ENCODE measurements at regions not wholly inside any gene's neighbourhood (a gene's known extent, or its start where the extent isn't known, plus 50 kb on each side); places are given as distances from the start of the nearest gene placed in this dataset.
"Not testable (repeated sequence)": the region's sequence is repeated elsewhere in the genome, so short reads cannot be mapped to it uniquely, and the experiment has no call there.

DNA sequence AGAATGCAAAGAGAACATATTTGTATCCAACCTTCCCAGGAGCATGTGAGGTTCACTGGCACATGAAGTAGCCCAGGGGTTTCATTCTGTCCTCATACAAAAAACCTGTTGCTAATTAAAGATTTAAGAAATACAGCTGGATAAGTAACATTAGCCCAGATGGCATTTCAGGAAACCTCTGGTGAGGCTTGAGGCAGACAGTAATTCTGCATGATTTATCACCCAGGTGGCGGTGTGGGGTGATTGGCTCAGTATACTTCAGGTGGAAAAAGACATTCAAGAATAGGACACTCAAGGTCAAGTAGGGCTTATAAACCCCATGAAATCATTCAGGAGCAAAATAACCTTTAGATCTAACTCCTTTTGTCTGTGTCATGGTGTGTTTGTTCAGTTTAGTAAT is 237.4 kb downstream of the RNF144A start:
- DNase-seq, result no peak

DNA sequence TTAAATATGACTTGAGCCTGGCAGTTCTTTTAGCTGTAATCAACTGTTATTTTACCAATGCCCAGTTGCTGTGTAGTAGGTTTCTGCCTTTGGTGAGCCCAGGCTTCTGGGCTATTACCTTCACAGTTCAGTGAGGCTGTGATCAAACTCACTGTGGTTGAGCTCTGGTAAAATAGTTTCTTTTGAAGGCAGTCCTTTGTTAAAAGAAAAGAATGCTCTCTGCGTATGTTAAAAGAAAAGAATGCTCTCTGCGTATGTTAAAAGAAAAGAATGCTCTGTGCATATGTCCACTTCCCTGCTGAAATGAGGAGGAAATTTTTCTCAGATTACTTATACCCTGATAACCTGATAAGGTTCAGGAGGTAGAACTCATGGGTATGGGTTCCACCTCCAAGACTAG is 244.3 kb downstream of the RNF144A start:
- no peak for DNase-seq

DNA sequence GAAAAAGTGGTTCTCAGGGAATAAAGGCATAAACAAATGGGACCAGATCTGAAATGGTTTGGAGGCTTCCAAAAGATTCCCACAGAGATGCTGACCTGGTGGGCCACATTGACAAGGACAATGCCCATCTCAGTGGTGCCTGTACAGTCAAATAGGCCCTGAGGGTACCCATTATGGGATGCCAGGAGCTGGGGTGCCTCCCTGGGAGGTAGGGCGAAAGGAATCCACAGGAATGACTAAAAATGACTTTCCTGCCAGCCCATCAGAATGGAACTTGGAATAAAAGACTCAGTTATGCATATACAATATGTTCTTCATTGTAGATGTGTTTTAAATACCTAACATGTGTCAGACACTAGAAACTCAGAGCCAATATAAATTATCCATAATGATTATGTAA is 248.5 kb downstream of the RNF144A start:
- DNase-seq, result no peak

DNA sequence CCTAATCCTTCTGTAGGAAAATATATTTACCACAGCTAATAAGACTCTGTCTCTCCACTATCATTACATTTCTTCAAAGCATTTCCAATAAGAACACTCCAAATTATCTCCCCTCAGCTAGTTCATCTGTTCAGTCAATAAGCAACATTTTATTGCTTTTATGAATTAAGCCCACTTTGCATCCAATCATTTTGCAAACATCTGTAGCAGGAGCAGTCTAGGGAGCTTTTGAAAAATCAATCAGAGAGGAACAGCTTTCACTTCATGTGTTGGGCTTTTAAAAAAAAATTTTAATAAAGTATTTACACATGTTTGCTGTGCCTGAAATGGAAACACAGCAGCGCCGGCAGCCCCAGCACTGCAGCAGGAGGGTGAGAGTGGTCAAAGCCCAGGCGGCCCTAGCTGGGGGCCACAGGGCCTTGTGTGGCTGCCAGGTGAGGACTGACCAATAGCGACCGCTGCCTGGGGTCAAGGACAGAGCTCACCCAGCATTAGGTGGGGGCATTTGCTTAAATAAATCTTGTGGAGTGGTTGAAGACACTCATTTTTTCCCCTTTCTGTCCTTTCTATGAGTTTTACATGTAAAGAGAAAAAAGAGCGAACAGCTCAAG is 250.7 kb downstream of the RNF144A start:
- DNase-seq, result no peak

DNA sequence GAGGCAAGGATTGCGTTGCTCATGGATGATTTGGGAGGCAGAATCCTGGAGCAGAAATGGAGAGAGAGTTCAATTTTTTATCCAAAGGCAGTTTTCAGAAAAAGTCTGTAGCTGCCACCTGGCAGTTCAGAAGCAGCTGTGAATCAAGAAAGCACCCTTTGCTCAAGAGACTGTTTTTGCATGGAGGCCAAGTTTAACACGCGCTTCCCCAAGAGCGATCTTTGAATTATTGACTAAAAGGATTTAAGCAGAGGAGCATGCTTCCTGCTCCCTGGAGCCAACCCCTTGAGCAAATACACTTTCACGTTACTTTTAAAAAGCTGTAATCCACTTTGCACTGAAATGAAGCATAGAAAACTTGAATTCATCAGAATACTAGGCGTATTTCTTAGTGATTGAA is 252.4 kb downstream of the RNF144A start:
- no peak for DNase-seq

DNA sequence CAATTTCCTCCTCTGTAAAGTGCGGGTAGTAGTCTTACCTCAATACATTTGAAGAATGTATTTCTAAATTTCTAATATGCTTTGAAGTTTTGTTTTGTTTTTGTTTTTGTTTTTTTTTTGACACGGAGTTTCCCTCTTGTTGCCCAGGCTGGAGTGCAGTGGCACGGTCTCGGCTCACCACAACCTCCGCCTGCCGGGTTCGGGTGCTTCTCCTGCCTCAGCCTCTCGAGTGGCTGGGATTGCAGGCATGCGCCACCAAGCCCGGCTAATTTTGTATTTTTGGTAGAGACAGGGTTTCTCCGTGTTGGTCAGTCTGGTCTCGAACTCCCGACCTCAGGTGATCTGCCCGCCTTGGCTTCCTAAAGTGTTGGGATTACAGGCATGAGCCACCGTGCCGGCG is 261.8 kb downstream of the RNF144A start:
- not testable (repeated sequence) for DNase-seq

DNA sequence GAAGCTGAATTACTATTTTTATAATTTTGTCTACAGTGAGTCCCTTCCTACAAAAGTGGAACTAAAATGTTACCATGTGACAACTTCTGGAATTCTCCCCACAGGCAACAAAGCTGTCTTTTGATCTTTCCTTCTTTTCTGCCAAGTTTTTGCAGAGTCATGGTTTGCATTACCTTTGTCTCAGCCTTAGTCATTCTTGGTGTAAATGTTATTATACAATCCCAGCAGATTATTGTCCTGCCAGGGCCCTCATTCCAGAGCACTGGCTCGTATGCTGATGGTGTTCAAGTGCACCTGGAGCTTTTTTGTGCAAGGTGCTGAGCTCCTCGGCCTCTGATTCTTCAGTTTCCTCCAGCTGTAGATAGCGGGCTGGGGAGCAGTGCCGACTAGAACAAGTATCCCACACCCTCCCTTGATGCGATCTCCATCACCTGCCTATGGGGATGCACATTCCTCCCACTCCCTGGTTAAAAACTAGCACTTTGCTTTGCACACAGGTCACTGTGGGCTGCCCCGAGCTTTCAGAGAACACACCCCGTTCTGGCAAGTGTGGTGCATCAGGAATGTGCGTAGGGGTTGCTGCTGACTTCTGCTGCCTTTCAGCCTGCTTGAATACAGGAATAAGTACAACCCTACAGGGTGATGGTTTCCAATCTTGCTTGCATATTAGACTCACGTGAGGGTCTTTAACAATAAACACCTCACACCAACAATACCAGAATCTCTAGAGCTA is 263.6 kb downstream of the RNF144A start:
- DNase-seq, result no peak

DNA sequence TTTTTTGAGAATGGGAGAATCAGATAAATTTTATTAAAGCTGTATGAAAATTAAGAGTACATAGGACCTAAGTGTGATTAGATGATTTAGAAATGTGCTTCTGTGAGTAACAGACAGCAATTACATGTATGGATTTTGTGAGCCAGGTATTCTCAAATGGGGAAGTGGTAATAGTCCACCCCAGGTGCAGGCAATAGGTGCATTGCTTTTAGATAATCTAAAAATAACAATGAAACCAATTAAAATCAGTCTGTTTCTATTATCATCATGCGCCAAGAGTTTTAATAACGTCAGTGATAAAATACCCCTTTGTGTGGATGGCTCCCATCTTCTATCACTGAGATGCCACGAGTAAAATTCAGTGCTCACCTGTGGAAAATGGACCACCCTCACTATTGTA is 265.3 kb downstream of the RNF144A start:
- no peak for DNase-seq

DNA sequence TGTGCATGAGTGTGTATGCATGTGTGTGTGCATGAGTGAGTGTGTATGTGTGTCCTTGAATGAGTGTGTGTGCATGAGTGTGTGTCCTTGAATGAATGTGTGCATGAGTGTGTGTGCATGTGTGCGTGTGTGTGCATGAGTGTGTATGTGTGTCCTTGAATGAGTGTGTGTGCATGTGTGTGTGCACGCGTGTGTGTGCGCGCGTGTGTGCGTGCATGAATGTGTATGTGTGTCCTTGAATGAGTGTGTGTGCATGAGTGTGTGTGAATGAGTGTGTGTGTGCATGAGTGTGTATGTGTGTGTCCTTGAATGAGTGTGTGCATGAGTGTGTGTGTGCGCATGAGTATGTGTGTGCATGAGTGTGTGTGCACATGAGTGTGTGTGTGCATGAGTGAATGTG is 271.9 kb downstream of the RNF144A start:
- no peak for DNase-seq

DNA sequence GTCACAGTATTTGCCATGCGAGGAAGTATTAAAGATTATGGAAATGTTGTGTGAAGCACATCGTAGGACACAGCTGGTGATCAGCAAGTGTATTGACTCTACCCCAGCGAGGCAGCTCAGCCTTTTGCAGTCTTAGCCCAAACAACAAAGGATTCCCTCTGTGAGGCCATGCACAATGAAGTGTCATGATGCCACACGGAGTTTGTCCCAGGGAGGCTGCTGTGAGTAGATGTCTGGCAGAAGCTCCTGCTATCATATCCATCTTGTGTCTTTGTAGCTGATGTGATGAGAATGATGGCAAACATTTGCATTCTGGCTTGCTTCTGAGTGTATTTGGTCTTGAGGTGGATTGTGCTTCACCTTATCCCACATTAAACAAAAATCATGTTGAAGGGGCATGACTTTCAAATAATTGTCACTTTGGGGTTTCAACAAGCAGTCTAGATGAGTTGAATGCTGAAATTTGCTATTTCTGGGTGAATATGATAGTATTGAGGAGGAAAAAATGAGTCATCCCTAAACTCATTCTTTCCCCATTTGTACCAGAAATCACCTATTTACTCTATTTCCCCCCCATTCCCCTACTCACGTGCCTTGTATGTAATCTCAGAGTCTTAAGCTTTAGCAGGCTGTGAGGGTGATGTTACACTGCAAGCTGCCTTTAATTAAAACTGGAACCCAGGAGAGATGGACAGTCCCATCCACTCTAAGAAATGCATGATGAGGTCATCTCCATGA is 273.5 kb downstream of the RNF144A start:
- no peak for DNase-seq

DNA sequence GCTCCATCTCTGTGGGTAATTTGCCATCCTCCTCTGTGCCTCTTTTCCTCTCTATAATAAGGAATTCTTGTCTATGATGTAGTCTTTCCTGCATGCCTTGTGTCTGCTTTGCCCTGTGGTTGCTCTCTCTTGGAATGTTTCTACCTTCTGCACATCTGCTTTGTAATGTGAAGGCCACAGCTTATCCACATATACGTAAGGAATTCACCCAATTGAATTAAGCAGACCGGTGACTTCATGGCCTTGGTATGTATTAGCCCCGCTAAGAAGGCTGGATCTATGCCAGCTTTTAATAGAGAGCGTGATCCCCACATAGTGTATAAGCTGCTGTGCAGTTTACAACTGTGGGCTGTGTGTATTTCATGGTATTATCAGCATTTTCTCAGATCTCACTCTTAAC is 274.7 kb downstream of the RNF144A start:
- DNase-seq, result no peak

DNA sequence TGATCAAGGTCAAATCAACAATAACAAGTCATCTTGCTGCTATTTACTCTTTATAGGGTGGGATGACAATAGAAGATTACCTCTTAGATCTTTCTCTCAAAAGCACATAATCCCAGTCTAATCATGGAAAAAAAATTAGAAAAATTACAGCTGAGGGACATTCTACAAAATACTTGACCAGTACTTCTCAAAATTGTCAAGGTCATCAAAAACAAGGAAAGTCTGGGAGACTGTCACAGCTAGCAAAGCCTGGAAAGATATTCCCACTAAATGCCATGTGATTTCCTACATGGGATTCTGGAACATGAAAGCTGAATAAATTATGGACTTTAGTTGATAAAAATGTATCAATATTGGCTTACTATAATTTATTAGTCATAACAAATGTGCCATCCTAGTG is 276.2 kb downstream of the RNF144A start:
- no peak for DNase-seq

DNA sequence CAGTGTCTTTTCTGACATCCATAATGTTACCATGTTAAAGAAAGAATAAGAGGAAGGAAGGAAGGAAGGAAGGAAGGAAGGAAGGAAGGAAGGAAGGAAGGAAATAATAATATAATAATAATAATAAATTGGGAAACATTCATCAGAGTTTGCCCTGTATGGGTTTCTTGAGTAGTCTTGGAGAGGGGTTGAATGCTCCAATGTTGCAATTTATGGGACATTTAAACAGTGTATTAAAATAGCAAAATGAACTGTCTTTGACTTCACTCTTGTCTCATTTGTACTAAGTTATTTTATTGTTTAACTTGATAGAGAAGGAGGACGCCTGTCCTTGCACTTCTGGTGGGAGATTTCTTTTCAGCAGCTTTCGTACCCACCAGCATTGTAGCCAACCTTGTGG is 277.7 kb downstream of the RNF144A start:
- DNase-seq, result no peak

DNA sequence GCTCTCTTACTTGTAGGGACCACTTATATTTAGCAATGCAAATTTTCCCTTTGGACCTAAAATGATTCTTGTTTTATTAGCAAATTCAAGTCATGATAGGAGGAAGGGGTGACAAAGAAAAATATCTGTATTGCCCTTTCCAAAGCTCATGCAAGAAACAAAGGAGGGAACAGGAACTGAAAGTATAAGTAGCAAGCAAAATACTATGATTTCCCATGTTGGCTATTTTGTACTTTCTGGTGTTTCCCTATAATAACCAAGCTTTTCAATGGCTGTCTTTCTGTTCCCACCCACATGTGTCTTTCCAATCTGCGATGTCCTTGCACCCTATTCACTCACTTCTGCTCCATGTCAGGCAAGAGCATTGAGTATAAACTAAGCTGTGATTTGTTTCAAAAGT is 279.7 kb downstream of the RNF144A start:
- no peak for DNase-seq

DNA sequence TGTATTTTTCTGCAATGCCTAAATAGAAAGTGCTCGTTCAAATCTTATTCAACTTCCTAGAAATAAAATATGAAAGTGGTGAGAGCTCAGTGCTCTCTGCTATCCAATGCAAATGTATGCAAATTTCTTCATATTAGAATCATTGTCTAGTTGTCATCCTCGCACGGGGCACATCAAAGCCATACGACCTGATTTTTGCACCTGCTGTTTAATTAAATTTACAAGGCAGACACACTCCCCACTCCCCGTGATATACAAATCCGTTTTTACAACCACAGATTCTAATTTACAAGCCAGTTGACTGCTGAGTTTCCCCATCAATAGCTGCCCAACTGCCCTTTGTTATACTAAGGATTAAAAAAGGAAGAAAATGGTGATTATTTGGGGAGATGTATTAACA is 284.6 kb downstream of the RNF144A start:
- DNase-seq, result no peak

DNA sequence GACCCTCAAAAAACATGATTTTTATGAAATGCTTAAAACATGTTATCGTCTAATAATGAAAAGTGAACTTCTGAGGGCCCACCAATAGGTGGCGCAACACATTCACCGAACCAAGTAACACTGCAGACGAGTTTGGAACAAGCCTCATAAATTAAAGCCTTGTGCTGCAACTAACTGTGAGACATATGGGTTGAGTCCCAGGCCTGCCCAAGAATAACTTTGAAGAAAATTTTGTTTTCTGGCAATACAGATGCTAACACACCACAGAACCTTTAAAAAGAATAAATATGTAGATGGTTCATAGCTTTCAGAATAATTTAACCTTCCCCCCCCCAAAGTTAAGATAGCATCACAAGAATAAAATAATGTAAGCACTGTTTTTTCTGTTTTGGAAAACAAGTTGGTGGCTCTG is 285.9 kb downstream of the RNF144A start:
- DNase-seq, result peak; percentile 63

DNA sequence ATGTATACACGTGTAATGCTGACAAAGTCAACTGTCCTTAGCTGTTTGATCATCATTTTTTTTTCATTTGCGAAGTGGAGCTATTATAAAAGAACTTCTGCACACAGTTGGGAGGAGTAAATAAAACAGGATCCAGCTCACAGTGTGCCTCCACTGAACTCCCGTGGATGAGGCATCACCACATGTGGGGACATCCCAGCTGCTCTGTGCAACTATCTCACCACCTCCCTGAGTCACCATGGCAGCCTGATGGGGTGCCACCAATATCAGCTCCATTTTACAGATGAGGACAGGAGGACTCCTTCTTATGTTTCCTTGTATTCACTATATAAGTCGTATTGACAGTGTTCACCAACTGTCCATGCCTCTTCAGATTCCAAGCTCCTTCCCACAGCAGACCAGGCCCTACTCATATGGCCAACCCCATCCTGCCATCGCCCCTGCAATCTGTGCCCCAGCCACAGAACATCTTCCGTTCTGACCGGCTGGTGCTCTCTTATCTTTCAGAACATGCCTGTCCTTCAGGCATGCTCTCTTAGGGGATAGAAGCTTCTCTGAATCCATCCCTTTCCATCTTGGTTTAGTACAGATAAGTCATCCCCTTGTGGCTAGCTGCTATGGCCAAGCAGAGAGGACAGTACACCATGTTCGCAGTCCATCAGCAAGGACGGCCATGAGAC is 288.1 kb downstream of the RNF144A start:
- DNase-seq, result no peak

DNA sequence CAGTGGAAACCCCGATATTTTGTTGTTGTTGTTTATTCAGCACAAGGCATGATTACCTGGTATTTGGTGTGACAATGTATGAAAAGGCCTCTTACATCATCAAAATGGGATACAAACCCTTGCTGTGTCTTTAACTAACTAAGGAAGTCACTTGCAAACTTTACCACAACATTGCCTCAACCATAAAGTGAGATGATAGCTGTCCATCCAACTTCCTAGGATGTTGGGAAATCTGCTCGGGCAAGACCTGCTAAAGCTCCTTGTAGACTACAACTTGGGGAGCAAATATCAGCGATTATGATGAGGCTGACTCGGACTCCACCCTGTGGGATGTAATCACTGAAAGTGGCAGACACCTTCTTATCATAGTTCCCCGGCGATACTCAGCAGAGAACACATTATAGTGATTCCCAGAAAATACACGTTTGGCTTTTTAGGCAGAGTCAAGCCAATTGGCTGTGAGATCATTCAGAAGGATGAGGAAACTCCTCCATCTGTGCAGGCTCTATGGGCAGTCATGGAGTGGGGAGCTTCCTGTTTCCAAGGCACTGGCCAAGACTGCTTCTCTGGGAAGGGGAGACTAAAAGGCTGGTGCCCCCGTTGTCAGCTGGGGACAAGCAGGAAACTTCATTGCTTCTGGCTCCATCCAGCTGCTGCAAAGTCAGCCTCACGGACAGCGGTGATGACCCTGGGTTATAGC is 289.0 kb downstream of the RNF144A start:
- no peak for DNase-seq

DNA sequence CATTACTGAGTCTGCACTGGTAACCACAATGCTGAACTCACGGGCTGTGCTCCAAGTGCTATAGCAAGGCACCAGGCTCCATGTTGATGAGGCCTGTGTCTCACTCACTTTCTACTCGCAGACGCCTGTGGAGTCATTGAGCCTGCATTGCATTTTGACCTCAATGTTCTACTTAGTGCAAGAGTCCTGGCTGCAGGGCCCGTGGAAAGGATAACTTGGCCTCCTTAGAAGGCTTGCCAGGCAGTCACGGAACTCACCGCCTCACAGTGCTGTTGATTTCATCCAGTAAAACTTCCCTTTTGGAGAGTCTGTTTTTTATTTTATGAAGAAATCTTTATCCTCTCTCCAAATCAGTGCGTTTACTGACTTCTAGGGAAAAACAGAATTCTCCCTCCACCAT is 290.4 kb downstream of the RNF144A start:
- DNase-seq, result no peak

DNA sequence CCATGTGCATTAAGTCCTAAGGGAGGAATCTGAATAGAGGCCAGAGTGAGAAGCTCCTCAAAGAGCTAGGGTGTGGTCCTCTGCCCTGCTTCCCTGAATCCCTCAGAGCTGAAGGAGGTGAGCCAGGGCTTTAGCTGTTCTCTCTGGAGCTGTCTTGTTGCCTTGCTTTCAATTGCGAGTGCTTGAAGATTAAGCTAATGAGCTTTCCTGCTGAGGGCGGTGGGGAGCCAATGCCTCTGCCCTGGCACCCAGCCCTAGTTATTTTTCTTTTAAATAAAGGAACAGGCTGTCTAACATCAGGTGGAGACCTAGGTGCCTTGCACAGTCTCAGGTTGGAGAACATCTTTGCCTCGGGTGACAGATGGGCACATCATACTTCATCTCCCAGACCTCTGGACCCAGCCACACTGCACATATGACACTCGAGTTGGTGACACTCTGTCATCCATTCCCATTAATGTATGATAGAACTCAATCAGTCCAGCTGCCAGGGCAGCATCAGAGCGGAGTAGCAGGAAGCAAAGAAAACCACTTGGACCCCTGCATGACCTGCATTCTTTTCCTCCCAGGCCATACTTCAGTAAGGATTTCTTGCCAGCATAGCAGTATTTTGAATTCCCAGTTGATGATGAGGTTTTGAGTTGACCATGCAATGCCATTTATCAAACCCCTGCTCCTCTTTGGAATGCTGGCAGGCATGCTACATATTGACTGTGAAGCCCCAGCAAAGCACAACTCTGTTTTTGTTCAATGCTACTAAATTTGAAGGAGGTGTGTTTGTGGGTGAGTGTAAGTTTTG is 292.7 kb downstream of the RNF144A start:
- no peak for DNase-seq

DNA sequence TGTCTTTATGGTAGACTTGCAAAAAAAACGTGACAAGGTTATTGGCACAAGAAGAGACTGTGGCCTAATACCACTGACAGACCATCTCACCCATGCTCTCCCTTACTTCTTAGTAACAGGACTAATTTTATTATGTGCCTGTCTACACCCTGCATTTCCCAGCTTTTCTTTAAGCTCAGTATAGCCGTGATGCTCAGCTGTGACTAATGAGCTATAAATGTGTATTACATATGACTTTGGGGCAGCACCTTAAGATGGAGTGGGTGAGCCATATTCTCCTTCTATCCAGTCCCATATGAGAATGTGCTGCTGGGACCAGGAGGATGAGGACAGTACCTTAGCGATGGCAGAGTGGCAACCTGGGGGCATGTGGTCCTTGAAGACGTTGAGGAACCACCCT is 293.5 kb downstream of the RNF144A start:
- DNase-seq, result no peak

DNA sequence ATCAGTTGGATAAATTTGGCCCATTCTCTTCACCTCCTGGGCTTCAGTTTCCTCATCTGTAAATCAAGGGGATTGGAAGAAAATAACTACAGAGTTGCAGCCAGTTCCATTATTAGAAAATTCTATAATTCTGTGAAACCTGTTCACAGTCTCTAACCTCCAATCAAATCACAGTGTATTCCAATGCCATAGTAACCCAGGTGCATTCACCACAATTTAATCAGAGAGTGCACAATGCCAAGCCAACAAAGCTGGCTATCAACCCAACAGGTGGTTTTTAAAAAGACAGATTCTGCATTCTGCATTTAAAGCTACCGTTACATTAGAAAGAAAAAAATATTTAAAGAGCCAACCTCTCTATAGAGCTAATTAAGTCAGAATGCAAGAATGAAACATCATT is 308.6 kb downstream of the RNF144A start:
- DNase-seq, result peak; percentile 59

All from NCI-H1105 (cell line).